ENCODE measurements at regions not wholly inside any gene's neighbourhood (a gene's known extent, or its start where the extent isn't known, plus 50 kb on each side); places are given as distances from the start of the nearest gene placed in this dataset.

- ATAC-seq (ENCODE audit: low FRiP score in 2 of 2) (peak; percentile 53 to 70), DNase-seq (no peak)
- Histone ChIP-seq H3K27me3 (no peaks in the 10 kb centered on the region), H3K9me3 (no peaks in the 10 kb centered on the region), H3K27ac (no peak overlapping the region), H3K4me3 (no peak overlapping the region), H3K4me1 (peaks cover 0 to 12% (median 11%) of the 10 kb centered on the region in 4 donors), H3K36me3 (no peaks in the 10 kb centered on the region)
- WGBS, 2 donors, result 29% methylated on average over 7 of the region's 7 CpGs
- no peak for TF ChIP-seq POLR2AphosphoS5 (IDR thresholded peaks at IDR 0.05)
- TF ChIP-seq, protein P1, sequence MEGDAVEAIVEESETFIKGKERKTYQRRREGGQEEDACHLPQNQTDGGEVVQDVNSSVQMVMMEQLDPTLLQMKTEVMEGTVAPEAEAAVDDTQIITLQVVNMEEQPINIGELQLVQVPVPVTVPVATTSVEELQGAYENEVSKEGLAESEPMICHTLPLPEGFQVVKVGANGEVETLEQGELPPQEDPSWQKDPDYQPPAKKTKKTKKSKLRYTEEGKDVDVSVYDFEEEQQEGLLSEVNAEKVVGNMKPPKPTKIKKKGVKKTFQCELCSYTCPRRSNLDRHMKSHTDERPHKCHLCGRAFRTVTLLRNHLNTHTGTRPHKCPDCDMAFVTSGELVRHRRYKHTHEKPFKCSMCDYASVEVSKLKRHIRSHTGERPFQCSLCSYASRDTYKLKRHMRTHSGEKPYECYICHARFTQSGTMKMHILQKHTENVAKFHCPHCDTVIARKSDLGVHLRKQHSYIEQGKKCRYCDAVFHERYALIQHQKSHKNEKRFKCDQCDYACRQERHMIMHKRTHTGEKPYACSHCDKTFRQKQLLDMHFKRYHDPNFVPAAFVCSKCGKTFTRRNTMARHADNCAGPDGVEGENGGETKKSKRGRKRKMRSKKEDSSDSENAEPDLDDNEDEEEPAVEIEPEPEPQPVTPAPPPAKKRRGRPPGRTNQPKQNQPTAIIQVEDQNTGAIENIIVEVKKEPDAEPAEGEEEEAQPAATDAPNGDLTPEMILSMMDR (IDR thresholded peaks at IDR 0.05), result no peak
These were observed 51.5 kb upstream of the MAP3K1 start for GRCh38 chr5:56763711-56764466.

DNA sequence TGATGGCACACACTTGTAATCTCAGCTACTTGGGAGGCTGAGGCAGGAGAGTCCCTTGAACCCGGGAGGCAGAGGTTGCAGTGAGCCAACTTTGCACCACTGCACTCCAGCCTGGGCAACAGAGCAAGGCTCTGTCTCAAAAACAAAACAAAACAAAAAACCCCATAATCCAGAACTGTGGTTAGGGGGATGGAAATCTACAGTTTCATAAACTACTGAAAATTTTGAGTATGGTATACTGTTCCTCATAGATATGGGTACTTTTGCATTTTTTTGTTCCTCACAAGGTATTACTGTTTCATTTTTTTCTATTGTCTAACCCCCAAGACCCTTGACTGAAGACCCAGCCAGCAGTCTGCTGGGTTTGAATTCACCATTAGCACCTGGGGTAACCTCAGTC is 52.2 kb upstream of the MAP3K1 start:
- WGBS, 2 donors, result 95 to 100% methylated on average over 1 of the region's 1 CpG
- no peak for DNase-seq
- no peak overlapping the region for H3K27ac ChIP-seq

DNA sequence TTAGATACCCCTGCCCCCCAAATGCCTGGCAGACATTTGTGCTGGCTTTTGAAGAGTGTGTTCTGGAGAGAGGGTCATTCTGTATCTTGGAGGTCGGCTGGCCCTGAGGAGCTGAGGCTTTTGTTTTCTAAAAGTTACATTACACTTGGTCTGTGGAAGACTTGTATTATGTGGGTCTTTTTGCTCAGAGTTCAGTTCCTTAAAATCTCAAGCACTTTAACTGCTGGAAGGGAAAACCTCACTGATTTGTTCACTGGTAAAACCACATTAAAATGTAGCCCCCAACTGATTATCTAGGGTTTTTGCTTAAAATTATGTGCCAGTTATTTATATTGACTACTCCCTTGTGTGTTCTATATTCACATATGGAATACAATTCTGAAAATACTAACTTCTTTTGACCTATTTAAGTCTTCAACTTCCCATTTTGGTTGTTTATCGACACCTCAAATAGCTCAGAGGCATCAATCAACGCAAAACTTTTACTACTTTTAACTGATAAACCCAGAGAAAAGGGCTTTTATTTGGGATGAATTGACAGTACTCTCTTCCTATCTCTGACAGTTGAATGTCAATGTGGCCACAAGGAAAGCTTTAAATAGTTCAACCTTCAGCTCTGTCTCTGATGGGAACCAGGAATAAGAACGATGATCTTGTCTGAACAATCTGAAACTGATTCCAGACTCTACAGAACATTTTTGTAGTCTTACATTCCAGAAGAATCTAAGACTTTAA is 54.0 kb upstream of the MAP3K1 start:
- Histone ChIP-seq H3K27me3 (no peaks in the 10 kb centered on the region), H3K27ac (no peak overlapping the region), H3K36me3 (no peaks in the 10 kb centered on the region), H3K9me3 (no peaks in the 10 kb centered on the region), H3K4me3 (no peak overlapping the region), H3K4me1 (peaks cover 0 to 12% (median 11%) of the 10 kb centered on the region in 4 donors)
- DNase-seq (no peak), ATAC-seq (ENCODE audit: low FRiP score in 2 of 2) (no peak)
- WGBS, 2 donors, result 52 to 68% methylated on average over 4 of the region's 4 CpGs
- TF ChIP-seq POLR2AphosphoS5 (IDR thresholded peaks at IDR 0.05), result no peak
- TF ChIP-seq EP300 (IDR thresholded peaks at IDR 0.05), result no peak
- no peak for TF ChIP-seq POLR2A (IDR thresholded peaks at IDR 0.05)
- TF ChIP-seq, protein P1 (IDR thresholded peaks at IDR 0.05), result no peak

More for the DNA sequence above, 52.2 kb upstream of the MAP3K1 start:
- TF ChIP-seq, protein P1 (IDR thresholded peaks at IDR 0.05), result no peak
- TF ChIP-seq POLR2A (IDR thresholded peaks at IDR 0.05) (no peak), EP300 (IDR thresholded peaks at IDR 0.05) (no peak), POLR2AphosphoS5 (IDR thresholded peaks at IDR 0.05) (no peak)
- no peak overlapping the region for H3K4me3 ChIP-seq
- H3K9me3 ChIP-seq, result no peaks in the 10 kb centered on the region
- no peaks in the 10 kb centered on the region for H3K36me3 ChIP-seq
- H3K4me1 ChIP-seq, result peaks cover 0 to 12% (median 11%) of the 10 kb centered on the region in 4 donors
- ATAC-seq (ENCODE audit: low FRiP score in 2 of 2), result no peak
- no peaks in the 10 kb centered on the region for H3K27me3 ChIP-seq

- H3K27ac ChIP-seq, result no peak overlapping the region
- 67 to 69% methylated on average over 5 of the region's 5 CpGs for WGBS, 2 donors
- TF ChIP-seq POLR2A (IDR thresholded peaks at IDR 0.05), result no peak
- no peak for TF ChIP-seq POLR2AphosphoS5 (IDR thresholded peaks at IDR 0.05)
- TF ChIP-seq, protein P1 (IDR thresholded peaks at IDR 0.05), result no peak
- no peak for TF ChIP-seq EP300 (IDR thresholded peaks at IDR 0.05)
- peaks cover 0 to 12% (median 11%) of the 10 kb centered on the region in 4 donors for H3K4me1 ChIP-seq
- no peaks in the 10 kb centered on the region for H3K36me3 ChIP-seq
- H3K4me3 ChIP-seq, result no peak overlapping the region
- no peaks in the 10 kb centered on the region for H3K27me3 ChIP-seq
- DNase-seq (no peak), ATAC-seq (ENCODE audit: low FRiP score in 2 of 2) (no peak)
- no peaks in the 10 kb centered on the region for H3K9me3 ChIP-seq
These were observed 54.6 kb upstream of the MAP3K1 start for GRCh38 chr5:56760723-56761122.

Data from upper lobe of left lung (tissue), 6 donors.